H7 (cell line): ENCODE measurements at regions not wholly inside any gene's neighbourhood (a gene's known extent, or its start where the extent isn't known, plus 50 kb on each side); places are given as distances from the start of the nearest gene placed in this dataset.
A peak's percentile ranks its signal among the peaks of the same experiment; 100 is the strongest.

Experiments
- DNase-seq: peaks from one replicate; pipeline ENCODE4 v3.0.0; 2012
- H3K27me3 ChIP-seq: 2 replicates; pipeline ENCODE4 v1.6.0; 2011; ENCODE audit warnings: mild to moderate bottlenecking, low read length; ENCODE audit not compliant: control insufficient read depth, insufficient read depth
- H3K36me3 ChIP-seq: replicated peaks from 2 replicates; pipeline ENCODE4 v1.5.1; 2011; ENCODE audit warnings: low read length; ENCODE audit not compliant: control insufficient read depth, insufficient read depth
- H3K4me3 ChIP-seq: 2 replicates; pipeline ENCODE4 v1.5.1; 2011; ENCODE audit warnings: low read depth, mild to moderate bottlenecking, control low read depth, low read length, moderate library complexity; ENCODE audit not compliant: insufficient read depth

- no peaks in the 10 kb centered on the region; the same call in 1 of the 2 replicates for H3K27me3 ChIP-seq
- no peaks in the 10 kb centered on the region for H3K36me3 ChIP-seq
- no peak for DNase-seq
- no peak overlapping the region for H3K4me3 ChIP-seq
Measured at GRCh38 chr2:234607691-234608090, 110.8 kb upstream of the ARL4C start.

- DNase-seq = no peak
- Histone ChIP-seq H3K27me3 (no peaks in the 10 kb centered on the region; the same call in 1 of the 2 replicates), H3K4me3 (no peak overlapping the region), H3K36me3 (no peaks in the 10 kb centered on the region)
Measured at GRCh38 chr2:234606896-234607295, 110.0 kb upstream of the ARL4C start.

GRCh38 chr2:234603619-234604018 lies 106.7 kb upstream of the ARL4C start:
- no peaks in the 10 kb centered on the region; the same call in 1 of the 2 replicates for H3K27me3 ChIP-seq
- peak; percentile 33 for DNase-seq
- no peak overlapping the region for H3K4me3 ChIP-seq
- no peaks in the 10 kb centered on the region for H3K36me3 ChIP-seq

- Histone ChIP-seq H3K4me3 (no peak overlapping the region), H3K36me3 (no peaks in the 10 kb centered on the region), H3K27me3 (no peaks in the 10 kb centered on the region)
- no peak for DNase-seq
Measured at GRCh38 chr2:234601213-234601612, 104.3 kb upstream of the ARL4C start.

- no peak overlapping the region for H3K4me3 ChIP-seq
- no peaks in the 10 kb centered on the region for H3K36me3 ChIP-seq
- DNase-seq = no peak
- H3K27me3 ChIP-seq = no peaks in the 10 kb centered on the region
Measured at GRCh38 chr2:234597576-234597861, 100.6 kb upstream of the ARL4C start.

- H3K27me3 ChIP-seq = no peaks in the 10 kb centered on the region
- peak; percentile 65 for DNase-seq
- H3K36me3 ChIP-seq = no peaks in the 10 kb centered on the region
- no peak overlapping the region for H3K4me3 ChIP-seq
Measured at GRCh38 chr2:234596696-234597575, 100.1 kb upstream of the ARL4C start.

GRCh38 chr2:234595829-234596228 lies 98.9 kb upstream of the ARL4C start:
- DNase-seq = no peak
- H3K27me3 ChIP-seq = no peaks in the 10 kb centered on the region
- no peaks in the 10 kb centered on the region for H3K36me3 ChIP-seq
- no peak overlapping the region for H3K4me3 ChIP-seq

GRCh38 chr2:234594715-234595114 lies 97.8 kb upstream of the ARL4C start:
- no peaks in the 10 kb centered on the region for H3K27me3 ChIP-seq
- no peaks in the 10 kb centered on the region for H3K36me3 ChIP-seq
- no peak for DNase-seq
- H3K4me3 ChIP-seq = no peak overlapping the region

- Histone ChIP-seq H3K4me3 (no peak overlapping the region), H3K27me3 (no peaks in the 10 kb centered on the region), H3K36me3 (no peaks in the 10 kb centered on the region)
- no peak for DNase-seq
Measured at GRCh38 chr2:234593636-234594035, 96.8 kb upstream of the ARL4C start.

- no peak for DNase-seq
- Histone ChIP-seq H3K4me3 (no peak overlapping the region), H3K27me3 (no peaks in the 10 kb centered on the region), H3K36me3 (no peaks in the 10 kb centered on the region)
Measured at GRCh38 chr2:234592541-234592940, 95.7 kb upstream of the ARL4C start.

GRCh38 chr2:234590076-234590475 lies 93.2 kb upstream of the ARL4C start:
- no peaks in the 10 kb centered on the region for H3K36me3 ChIP-seq
- H3K4me3 ChIP-seq = no peak overlapping the region
- DNase-seq = no peak
- H3K27me3 ChIP-seq = no peaks in the 10 kb centered on the region

- DNase-seq = no peak
- no peak overlapping the region for H3K4me3 ChIP-seq
- no peaks in the 10 kb centered on the region for H3K36me3 ChIP-seq
- H3K27me3 ChIP-seq = no peaks in the 10 kb centered on the region
Measured at GRCh38 chr2:234588054-234588430, 91.2 kb upstream of the ARL4C start.

GRCh38 chr2:234587341-234588053 lies 90.6 kb upstream of the ARL4C start:
- Histone ChIP-seq H3K4me3 (no peak overlapping the region), H3K27me3 (no peaks in the 10 kb centered on the region), H3K36me3 (no peaks in the 10 kb centered on the region)
- DNase-seq = no peak

GRCh38 chr2:234583331-234583730 lies 86.5 kb upstream of the ARL4C start:
- DNase-seq = no peak

GRCh38 chr2:234580686-234581085 lies 83.8 kb upstream of the ARL4C start:
- no peak for DNase-seq
- H3K4me3 ChIP-seq = no peak overlapping the region
- no peaks in the 10 kb centered on the region for H3K27me3 ChIP-seq

More at GRCh38 chr2:234583331-234583730, 86.5 kb upstream of the ARL4C start:
- H3K4me3 ChIP-seq = no peak overlapping the region
- H3K36me3 ChIP-seq = no peaks in the 10 kb centered on the region
- no peaks in the 10 kb centered on the region for H3K27me3 ChIP-seq

More at GRCh38 chr2:234580686-234581085, 83.8 kb upstream of the ARL4C start:
- H3K36me3 ChIP-seq = no peaks in the 10 kb centered on the region
